ENCODE measurements at regions not wholly inside any gene's neighbourhood (a gene's known extent, or its start where the extent isn't known, plus 50 kb on each side); places are given as distances from the start of the nearest gene placed in this dataset.

DNA sequence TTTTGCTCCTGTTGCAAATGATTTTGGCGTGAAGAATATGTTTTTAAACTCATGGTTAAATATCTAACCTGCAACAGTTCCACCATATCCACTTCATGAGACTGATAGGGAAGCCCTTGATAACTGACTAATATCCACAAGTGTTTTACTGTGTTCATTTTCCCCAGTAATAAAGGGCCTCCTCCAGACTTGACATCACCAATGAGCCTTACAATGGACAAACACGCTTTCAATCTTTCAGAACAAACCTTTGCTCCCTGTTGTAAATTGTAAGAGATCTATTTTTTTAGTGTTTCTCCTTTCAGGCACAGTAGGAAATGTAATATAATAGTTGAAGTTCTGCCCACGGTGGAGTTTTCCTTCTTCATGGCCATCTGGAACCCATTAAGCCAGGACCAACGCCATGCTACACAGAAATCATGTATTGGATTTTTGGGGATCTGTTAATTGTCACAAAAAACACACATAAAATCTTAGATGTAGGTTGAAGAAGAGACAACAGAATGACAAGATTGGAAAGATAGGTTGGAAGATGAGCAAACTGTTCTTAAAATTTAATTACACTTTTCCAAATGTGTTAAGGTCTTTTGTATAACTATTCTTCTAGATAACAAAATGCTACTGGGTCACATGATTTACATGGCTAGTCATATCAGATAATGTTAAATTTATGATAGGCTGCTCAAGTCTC is 1030.1 kb downstream of the FSTL5 start:
- DNase-seq (ENCODE audit: low read depth, low spot score): no peak

DNA sequence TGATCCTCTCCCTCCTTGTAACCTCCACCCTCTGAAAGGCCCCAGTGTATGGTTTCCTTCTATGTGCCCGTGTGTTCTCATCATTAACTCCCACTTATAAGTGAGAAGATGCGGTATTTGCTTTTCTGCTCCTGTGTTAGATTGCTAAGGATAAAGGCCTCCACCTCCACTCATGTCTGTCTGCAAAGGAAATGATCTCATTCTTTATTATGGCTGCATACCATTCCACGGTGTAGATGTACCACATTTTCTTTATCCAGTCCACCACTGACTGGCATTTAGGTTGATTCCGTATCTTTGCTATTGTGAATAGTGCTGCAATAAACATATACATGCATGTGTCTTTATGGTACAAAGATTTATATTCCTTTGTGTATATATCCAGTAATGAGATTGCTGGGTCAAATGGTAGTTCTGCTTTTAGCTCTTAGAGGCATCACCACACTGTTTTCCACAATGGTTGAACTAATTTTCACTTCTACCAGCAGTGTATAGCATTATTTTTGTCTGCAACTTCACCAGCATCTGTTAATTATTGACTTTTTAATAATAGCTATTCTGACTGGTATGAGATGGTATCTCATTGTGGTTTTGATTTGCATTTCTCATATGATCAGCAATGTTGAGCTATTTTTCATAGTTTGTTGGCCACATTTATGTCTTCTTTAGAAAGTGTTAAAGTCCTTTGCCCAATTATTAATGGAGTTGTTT is 1030.9 kb downstream of the FSTL5 start:
- no peak for DNase-seq (ENCODE audit: low read depth, low spot score)

DNA sequence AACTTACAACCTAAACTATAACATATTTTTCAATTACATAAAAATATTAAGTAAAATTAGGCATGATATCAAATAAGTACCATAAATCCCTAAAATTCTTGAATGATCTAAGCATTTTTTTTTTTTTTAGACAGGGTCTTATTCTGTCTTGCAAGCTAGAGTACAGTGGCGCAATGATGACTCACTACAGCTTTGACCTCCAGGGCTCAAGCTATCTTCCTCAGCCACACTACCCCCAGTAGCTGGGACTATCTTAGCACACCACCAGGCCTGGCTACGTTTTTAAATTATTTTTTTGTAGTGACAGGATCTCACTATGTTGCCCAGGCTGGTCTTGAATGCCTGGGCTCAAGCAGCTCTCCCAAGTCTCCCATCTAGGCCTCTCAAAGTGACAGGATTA is 1042.3 kb downstream of the FSTL5 start:
- no peak for DNase-seq (ENCODE audit: low read depth, low spot score)

DNA sequence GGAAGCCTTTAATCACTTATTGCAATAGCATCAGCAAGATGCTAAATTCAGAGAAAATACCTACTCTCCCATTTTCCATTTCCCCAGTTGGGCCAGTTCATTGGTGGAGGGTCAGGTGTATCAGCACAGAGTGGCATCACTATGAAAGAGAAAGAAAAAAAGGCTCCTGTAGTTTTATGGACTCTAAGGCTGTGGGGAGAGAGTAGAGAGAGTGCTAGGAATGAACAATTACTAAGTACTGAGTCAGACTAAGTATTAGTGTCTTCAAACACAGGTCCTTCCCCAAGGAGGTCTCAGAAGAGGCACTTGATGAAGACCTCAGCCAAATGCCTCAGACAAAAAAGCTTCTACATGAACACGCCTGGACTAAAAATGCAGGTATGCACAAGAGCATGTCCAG is 1061.9 kb downstream of the FSTL5 start:
- no peak for DNase-seq (ENCODE audit: low read depth, low spot score)

DNA sequence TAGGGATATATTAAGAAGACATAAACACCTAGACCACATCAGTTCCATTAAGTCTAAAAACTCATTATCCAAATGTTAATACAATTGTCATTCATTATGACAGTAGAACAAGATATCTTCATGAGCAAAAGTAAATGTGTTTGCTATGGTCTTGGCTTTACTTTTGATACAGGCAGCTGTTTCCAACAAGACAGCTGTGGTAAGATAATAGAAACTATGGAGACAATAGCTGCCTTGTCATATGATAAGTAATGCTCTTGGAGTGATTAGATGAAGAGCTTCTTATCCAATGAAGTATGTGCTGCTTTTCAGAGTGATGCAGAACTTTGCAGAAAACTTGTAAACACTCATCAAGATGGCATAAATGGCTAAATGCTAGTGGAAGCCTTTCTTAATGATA is 1066.0 kb downstream of the FSTL5 start:
- no peak for DNase-seq (ENCODE audit: low read depth, low spot score)

DNA sequence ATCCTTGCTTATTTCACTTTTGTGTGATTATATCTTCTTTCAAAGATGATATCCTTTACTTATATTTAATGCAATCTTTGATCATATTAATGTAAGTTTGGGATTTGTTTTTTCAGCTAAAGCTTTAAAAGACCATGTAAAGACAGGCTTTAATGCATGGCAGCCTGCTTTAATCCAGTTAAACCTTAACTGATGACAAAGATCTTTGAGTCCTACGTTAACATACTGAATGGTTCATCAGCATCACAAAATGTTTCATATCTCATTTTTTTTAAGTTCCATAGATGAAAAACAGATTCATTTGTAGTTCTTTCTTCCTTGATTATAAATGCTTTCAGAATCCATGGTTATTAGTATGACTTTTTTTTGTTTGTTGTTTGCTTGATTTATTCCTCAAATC is 1102.8 kb downstream of the FSTL5 start:
- DNase-seq (ENCODE audit: low read depth, low spot score): no peak
